ENCODE measurements at regions not wholly inside any gene's neighbourhood (a gene's known extent, or its start where the extent isn't known, plus 50 kb on each side); places are given as distances from the start of the nearest gene placed in this dataset.

DNA sequence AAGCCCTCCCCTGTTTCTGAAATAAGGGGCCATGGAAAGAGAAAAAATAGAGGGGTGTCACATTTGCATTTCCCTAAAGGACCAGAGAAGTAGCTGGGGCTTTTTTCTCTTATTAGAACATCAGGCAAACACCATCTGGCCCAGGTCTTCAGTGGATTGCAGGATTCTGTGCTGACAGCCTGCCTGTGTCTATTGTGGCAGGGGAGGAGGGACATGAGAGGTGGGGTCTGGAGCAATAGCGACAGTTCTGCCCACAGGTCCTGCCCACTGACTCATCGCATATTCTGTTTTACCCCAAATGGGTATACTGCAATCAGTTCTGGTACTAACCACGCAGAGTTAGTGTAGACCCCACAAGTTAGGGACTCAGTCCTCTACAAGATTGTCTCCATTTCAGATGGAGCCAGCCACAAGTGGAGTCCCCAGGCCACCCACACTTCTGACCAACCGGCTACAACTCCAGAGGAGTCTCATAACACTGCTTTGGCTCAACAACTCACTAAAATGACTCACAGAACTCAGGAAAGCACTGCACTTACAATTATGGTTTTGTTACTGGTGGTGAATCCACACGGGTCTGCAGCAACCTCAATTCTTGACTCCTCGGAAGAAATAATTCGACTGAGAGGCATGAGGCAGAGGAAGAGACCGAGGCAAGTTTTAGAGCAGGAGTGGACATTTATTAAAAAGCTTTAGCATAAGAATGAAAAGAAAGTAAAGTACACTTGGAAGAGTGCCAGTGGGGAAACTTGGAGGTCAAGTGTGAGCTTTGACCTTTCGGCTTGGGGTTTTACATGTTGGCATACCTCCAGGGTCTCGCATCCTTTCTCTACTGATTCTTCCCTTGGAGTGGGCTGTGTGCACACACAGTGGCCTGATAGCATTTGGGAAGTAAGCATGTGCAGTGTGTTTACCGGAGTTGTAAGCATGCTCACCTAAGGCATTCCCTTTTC, 146.4 kb upstream of the SPATS2L start:
- TF ChIP-seq, protein P1, sequence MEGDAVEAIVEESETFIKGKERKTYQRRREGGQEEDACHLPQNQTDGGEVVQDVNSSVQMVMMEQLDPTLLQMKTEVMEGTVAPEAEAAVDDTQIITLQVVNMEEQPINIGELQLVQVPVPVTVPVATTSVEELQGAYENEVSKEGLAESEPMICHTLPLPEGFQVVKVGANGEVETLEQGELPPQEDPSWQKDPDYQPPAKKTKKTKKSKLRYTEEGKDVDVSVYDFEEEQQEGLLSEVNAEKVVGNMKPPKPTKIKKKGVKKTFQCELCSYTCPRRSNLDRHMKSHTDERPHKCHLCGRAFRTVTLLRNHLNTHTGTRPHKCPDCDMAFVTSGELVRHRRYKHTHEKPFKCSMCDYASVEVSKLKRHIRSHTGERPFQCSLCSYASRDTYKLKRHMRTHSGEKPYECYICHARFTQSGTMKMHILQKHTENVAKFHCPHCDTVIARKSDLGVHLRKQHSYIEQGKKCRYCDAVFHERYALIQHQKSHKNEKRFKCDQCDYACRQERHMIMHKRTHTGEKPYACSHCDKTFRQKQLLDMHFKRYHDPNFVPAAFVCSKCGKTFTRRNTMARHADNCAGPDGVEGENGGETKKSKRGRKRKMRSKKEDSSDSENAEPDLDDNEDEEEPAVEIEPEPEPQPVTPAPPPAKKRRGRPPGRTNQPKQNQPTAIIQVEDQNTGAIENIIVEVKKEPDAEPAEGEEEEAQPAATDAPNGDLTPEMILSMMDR (conservative IDR thresholded peaks at IDR 0.05; ENCODE audit: low read length): no peak
- TF ChIP-seq EZH2phosphoT487 (IDR thresholded peaks at IDR 0.05; ENCODE audit: borderline replicate concordance, low read depth, low read length): no peak

Measured in OCI-LY7 (cell line).